HL-60 (cell line): ENCODE measurements at regions not wholly inside any gene's neighbourhood (a gene's known extent, or its start where the extent isn't known, plus 50 kb on each side); places are given as distances from the start of the nearest gene placed in this dataset.

ENCODE experiments used
- DNase-seq, 2 experiments: peaks; one replicate each; pipeline ENCODE4 v3.0.0-alpha.2; 2010 to 2020; ENCODE audit warnings: low read depth in 1 of 2, low spot score in 1 of 2
- H3K27ac ChIP-seq: fragments of 250-450 bp; sonication (Bioruptor Pico); replicated peaks from 2 replicates; pipeline ENCODE4 v1.5.1; 2020; ENCODE audit warnings: mild to moderate bottlenecking, moderate library complexity
- H3K27me3 ChIP-seq: fragments of 250-450 bp; sonication (Bioruptor Pico); 2 replicates; pipeline ENCODE4 v1.5.1; 2021; ENCODE audit warnings: mild to moderate bottlenecking, moderate library complexity; ENCODE audit not compliant: insufficient read depth, poor library complexity, severe bottlenecking
- H3K4me3 ChIP-seq: replicated peaks from 2 replicates; pipeline ENCODE4 v1.5.1; 2011; ENCODE audit warnings: mild to moderate bottlenecking, control low read depth, low read length; ENCODE audit not compliant: insufficient read depth
- GABPA ChIP-seq: IDR thresholded peaks from 2 replicates; pipeline ENCODE4 v1.6.1; 2012; ENCODE audit warnings: low read depth
- POLR2AphosphoS5 ChIP-seq: IDR thresholded peaks from 2 replicates; pipeline ENCODE4 v1.6.1; 2012; ENCODE audit warnings: low read depth
- SPI1 ChIP-seq: IDR thresholded peaks from 2 replicates; pipeline ENCODE4 v1.6.1; 2012; ENCODE audit warnings: low read depth, mild to moderate bottlenecking, borderline replicate concordance
- TF ChIP-seq, protein P1 (sequence below): IDR thresholded peaks from one replicate; pipeline ENCODE4 v1.5.1; 2011; ENCODE audit warnings: low read length, control low read depth, inconsistent platforms; ENCODE audit not compliant: insufficient read depth
- TF ChIP-seq, protein P2 (sequence below): IDR thresholded peaks from 2 replicates; pipeline ENCODE4 v1.6.1; 2012; ENCODE audit warnings: low read depth; ENCODE audit not compliant: insufficient replicate concordance

DNA sequence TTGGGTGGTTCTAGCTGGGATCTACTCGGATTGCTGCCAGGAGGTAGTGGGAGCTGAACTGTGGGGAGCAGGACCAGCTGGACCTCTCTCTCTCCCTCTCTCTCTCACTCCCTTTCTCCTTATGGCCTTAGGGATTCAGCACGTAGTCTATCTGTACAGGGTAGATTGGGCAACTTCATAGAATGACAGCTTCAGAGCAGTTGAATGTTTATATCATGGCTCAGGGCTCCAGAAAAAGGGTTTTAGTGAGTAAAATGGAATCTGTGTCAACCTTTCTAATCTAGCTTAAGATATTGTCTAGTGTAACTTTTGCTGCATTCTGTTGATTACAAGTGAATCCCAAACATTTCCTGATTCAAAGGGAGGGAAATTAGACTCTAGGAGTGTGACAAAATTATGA, 127.7 kb upstream of the PDGFD start:
- H3K27me3 ChIP-seq, result no peaks in the 10 kb centered on the region
- no peak for DNase-seq
- H3K4me3 ChIP-seq, result no peak overlapping the region
- no peak overlapping the region for H3K27ac ChIP-seq
- TF ChIP-seq SPI1 (no peak), POLR2AphosphoS5 (no peak), GABPA (no peak)
- TF ChIP-seq, protein P1, sequence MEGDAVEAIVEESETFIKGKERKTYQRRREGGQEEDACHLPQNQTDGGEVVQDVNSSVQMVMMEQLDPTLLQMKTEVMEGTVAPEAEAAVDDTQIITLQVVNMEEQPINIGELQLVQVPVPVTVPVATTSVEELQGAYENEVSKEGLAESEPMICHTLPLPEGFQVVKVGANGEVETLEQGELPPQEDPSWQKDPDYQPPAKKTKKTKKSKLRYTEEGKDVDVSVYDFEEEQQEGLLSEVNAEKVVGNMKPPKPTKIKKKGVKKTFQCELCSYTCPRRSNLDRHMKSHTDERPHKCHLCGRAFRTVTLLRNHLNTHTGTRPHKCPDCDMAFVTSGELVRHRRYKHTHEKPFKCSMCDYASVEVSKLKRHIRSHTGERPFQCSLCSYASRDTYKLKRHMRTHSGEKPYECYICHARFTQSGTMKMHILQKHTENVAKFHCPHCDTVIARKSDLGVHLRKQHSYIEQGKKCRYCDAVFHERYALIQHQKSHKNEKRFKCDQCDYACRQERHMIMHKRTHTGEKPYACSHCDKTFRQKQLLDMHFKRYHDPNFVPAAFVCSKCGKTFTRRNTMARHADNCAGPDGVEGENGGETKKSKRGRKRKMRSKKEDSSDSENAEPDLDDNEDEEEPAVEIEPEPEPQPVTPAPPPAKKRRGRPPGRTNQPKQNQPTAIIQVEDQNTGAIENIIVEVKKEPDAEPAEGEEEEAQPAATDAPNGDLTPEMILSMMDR, result no peak
- TF ChIP-seq, protein P2, sequence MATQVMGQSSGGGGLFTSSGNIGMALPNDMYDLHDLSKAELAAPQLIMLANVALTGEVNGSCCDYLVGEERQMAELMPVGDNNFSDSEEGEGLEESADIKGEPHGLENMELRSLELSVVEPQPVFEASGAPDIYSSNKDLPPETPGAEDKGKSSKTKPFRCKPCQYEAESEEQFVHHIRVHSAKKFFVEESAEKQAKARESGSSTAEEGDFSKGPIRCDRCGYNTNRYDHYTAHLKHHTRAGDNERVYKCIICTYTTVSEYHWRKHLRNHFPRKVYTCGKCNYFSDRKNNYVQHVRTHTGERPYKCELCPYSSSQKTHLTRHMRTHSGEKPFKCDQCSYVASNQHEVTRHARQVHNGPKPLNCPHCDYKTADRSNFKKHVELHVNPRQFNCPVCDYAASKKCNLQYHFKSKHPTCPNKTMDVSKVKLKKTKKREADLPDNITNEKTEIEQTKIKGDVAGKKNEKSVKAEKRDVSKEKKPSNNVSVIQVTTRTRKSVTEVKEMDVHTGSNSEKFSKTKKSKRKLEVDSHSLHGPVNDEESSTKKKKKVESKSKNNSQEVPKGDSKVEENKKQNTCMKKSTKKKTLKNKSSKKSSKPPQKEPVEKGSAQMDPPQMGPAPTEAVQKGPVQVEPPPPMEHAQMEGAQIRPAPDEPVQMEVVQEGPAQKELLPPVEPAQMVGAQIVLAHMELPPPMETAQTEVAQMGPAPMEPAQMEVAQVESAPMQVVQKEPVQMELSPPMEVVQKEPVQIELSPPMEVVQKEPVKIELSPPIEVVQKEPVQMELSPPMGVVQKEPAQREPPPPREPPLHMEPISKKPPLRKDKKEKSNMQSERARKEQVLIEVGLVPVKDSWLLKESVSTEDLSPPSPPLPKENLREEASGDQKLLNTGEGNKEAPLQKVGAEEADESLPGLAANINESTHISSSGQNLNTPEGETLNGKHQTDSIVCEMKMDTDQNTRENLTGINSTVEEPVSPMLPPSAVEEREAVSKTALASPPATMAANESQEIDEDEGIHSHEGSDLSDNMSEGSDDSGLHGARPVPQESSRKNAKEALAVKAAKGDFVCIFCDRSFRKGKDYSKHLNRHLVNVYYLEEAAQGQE, result no peak

- DNase-seq, result no peak
- H3K4me3 ChIP-seq, result no peak overlapping the region
- no peaks in the 10 kb centered on the region for H3K27me3 ChIP-seq
- H3K27ac ChIP-seq, result no peak overlapping the region
- TF ChIP-seq, protein P2, result no peak
- TF ChIP-seq SPI1 (no peak), POLR2AphosphoS5 (no peak), GABPA (no peak)
- TF ChIP-seq, protein P1, result no peak
Measured at GRCh38 chr11:104286129-104286528, 122.2 kb upstream of the PDGFD start.

DNA sequence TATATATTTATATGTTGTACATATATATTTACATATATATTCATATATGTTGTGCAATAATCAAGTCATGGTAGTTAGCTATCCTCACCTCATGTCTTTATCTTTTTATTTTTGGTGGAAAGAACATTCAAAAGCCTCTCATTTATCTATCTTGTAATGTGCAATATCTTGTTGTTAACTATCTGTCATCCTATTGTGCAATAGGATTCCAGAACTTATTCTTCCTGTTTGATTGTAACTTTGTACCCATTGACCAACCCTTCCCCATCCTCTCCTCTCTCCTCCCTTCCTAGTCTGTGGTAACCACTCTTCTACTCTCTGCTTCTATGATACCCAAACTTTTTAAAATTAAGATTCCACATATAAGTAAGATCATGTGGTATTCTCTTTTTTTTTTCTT, 115.6 kb upstream of the PDGFD start:
- H3K4me3 ChIP-seq, result no peak overlapping the region
- no peaks in the 10 kb centered on the region for H3K27me3 ChIP-seq
- DNase-seq, result no peak
- TF ChIP-seq SPI1 (no peak), POLR2AphosphoS5 (no peak), GABPA (no peak)
- TF ChIP-seq, protein P1, result no peak
- TF ChIP-seq, protein P2, result no peak
- no peak overlapping the region for H3K27ac ChIP-seq
